Activated CD4-positive, alpha-beta T cell treated with anti-CD3 and anti-CD28 coated beads, Interleukin-2, Interleukin-6, amounts not matched to agents 100 ng/mL and 50 ng/mL, durations not matched to agents 16 hours and 8 hours (primary cell): ENCODE measurements at regions not wholly inside any gene's neighbourhood (a gene's known extent, or its start where the extent isn't known, plus 50 kb on each side); places are given as distances from the start of the nearest gene placed in this dataset.

Experiments used
- DNase-seq: peaks from one replicate; pipeline ENCODE4 v3.0.0-alpha.2; 2020

- no peak for DNase-seq
These were observed 107.5 kb upstream of the ARHGEF26 start for GRCh38 chr3:154013736-154014135.

DNA sequence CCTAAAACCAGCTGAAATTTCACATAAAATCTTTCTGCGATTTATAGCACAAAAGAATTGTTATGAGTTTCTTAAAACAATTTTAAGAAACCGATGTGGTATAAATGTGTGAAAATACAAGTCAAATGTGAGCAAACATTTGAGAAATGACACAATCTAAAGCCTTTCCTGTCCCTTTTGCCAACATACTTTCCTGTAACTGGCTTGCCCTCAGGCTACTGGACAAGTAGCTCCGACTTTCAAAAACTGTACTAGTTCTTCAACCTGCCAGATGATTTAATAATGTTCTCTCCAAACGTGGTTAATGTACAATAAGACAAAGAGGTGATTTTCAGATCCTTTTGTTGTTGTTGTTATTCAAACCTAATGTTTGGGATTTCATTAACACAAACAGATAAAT, 105.9 kb upstream of the ARHGEF26 start:
- no peak for DNase-seq

DNA sequence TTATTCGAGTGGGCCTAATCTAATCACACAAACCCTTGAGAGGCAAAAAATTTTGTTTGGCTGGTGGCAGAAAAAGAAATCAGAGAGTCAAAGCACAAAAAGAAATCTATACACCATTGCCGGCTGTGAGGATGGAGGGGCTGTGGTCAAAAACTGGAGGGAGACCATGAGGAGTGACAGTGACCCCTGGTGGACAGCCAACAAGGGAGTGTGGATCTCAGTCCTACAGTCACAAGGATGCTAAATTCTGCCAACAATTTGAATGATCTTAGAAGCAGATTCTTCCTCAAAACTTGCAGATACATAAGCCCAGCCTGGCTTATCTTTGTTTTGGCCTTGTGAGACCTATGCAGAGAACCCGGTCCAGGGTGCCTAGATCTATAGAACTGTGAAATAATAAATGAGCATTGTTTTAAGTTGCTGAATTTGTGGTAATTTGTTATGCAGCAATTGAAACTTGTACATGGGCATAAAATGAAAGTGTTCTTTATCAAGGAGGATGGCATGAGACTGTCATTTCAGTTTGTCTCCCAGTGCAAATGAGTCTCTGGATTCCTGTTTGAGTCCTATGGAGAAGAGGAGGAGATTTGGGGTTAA, 103.0 kb upstream of the ARHGEF26 start:
- DNase-seq, result peak; percentile 31

DNA sequence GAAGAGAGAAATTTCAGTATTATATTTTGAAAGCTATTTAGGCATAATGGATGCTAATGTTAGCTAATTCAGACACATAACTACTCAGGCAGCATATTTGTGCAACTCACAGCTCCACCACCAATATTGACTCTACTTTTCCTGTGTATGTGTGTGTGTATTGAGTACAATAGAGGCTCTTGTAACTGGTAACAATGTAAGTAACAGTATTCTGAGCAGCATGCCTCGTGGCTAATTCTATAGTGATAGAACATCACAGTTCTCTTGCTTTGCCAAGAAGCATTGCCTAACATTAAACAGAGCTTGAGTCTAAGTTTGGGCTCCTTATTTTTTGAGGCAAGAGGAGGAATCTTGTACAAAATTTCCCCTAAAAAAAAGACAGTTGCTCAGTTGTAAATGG, 98.6 kb upstream of the ARHGEF26 start:
- DNase-seq, result no peak

GRCh38 chr3:154023148-154023547, 98.0 kb upstream of the ARHGEF26 start:
- no peak for DNase-seq

DNA sequence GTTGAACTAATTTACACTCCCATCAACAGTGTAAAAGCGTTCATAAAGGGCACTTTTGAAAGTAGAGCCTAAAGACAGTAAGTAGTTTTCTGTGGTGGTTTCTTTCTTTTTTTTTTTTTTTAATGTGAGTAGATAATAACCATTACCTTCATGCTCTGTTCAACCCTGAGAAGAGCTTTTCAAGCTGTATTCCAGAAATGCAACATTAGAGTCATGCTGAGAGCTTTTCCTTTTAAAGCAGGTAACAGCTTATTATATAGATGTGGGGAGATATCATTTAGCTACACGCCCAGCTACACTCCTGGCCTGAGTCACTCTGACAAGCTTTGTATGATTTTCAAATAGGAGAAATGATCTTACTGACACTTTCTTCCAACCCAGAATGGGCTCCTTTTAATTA, 96.2 kb upstream of the ARHGEF26 start:
- DNase-seq, result no peak

GRCh38 chr3:154029926-154030325, 91.3 kb upstream of the ARHGEF26 start:
- DNase-seq, result no peak

DNA sequence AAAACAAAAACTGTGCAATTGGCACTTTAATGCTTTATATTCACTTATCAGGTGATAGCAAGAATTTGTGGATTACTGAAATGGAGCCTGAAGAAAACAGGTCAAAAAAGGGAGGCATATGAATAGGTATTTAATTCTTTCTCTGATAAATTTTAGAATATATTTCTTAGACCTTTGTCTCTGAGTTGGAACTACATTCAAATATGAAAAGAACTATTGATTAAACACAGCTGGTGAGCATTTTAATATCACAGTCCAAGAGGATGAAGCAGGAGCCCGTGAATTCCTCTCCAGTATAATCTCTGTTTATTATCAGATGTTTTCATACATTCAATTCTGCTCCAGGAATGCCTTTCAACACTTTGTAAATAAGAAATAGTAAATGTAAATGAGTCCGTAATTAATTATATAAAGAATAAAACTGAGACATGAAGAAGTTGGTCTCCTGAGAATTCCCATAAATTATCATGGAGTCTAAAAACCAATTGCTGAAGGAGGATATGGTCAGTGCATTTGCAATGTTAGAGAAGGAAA, 86.3 kb upstream of the ARHGEF26 start:
- DNase-seq, result no peak

GRCh38 chr3:154040283-154040682, 80.9 kb upstream of the ARHGEF26 start:
- peak; percentile 7 for DNase-seq

GRCh38 chr3:154044671-154045070, 76.5 kb upstream of the ARHGEF26 start:
- no peak for DNase-seq

- DNase-seq, result no peak
These were observed 71.0 kb upstream of the ARHGEF26 start for GRCh38 chr3:154050216-154050615.

GRCh38 chr3:154050766-154051165, 70.4 kb upstream of the ARHGEF26 start:
- DNase-seq, result no peak

DNA sequence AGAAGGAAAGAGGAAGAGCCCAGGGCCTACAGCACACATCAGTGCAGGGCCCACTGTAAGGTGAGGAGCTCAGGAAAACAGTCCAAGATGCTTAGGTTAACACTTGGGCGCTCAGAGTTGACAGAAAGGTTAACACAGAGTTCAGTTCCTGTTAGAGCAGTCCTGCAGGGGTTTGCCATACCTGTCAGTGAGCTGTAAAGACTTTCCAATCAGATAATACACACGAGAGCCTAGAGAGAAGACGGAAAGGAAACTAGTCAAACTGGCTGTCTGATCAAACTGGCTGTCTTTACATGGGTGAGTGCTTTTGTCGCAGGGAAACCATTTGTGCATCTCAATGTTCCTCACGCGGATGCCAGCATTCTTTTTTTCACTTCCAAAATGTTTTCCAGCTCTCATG, 61.4 kb upstream of the ARHGEF26 start:
- no peak for DNase-seq

- no peak for DNase-seq
These were observed 60.8 kb upstream of the ARHGEF26 start for GRCh38 chr3:154060238-154061000.

- DNase-seq, result no peak
These were observed 60.2 kb upstream of the ARHGEF26 start for GRCh38 chr3:154061001-154061370.

DNA sequence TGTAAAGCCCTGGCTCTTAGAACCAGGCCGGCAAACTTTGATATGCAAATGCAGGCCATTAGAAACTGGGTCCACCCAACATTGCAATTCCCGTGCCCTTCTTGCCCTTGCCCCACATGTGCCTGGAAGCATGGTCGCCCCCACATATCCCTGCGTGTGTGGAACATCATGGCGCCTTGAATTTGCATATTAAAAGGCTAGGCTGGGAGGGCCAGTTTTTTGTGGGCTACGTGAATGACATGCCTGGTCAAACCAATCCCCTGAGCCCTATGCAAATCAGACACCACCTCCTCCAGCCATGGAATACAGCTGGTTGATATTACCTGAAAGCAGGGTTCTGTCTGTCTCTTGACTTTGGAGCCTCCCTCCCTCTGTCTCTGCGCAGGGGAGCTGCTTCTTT, 58.7 kb upstream of the ARHGEF26 start:
- no peak for DNase-seq

GRCh38 chr3:154071146-154071545, 50.0 kb upstream of the ARHGEF26 start:
- DNase-seq, result no peak
